Eye (tissue), 1 donor: ENCODE measurements at regions not wholly inside any gene's neighbourhood (a gene's known extent, or its start where the extent isn't known, plus 50 kb on each side); places are given as distances from the start of the nearest gene placed in this dataset.
A peak's percentile ranks its signal among the peaks of the same experiment; 100 is the strongest.

Experiments used
- DNase-seq: peaks from one replicate; pipeline ENCODE4 v3.0.0-alpha.2; 2015

- DNase-seq, result no peak
These were observed 72.6 kb downstream of the MYEOV start for GRCh38 chr11:69366591-69366990.

- no peak for DNase-seq
These were observed 73.4 kb downstream of the MYEOV start for GRCh38 chr11:69367211-69367964.

GRCh38 chr11:69368119-69368880 is 74.3 kb downstream of the MYEOV start:
- DNase-seq, result no peak

GRCh38 chr11:69369210-69369825 is 75.4 kb downstream of the MYEOV start:
- DNase-seq, result no peak

GRCh38 chr11:69369945-69370344 is 76.0 kb downstream of the MYEOV start:
- no peak for DNase-seq

GRCh38 chr11:69370984-69371709 is 77.2 kb downstream of the MYEOV start:
- no peak for DNase-seq

- no peak for DNase-seq
These were observed 78.0 kb downstream of the MYEOV start for GRCh38 chr11:69371731-69372588.

- no peak for DNase-seq
These were observed 78.8 kb downstream of the MYEOV start for GRCh38 chr11:69372589-69373250.

- no peak for DNase-seq
These were observed 79.3 kb downstream of the MYEOV start for GRCh38 chr11:69373251-69373635.

GRCh38 chr11:69374110-69374945 is 80.4 kb downstream of the MYEOV start:
- peak; percentile 40 for DNase-seq

- DNase-seq, result no peak
These were observed 81.0 kb downstream of the MYEOV start for GRCh38 chr11:69374946-69375310.

- DNase-seq, result no peak
These were observed 81.6 kb downstream of the MYEOV start for GRCh38 chr11:69375316-69376154.

GRCh38 chr11:69376155-69377028 is 82.4 kb downstream of the MYEOV start:
- DNase-seq, result no peak

- DNase-seq, result no peak
These were observed 83.3 kb downstream of the MYEOV start for GRCh38 chr11:69377029-69377952.

GRCh38 chr11:69377953-69378302 is 84.0 kb downstream of the MYEOV start:
- DNase-seq, result no peak

GRCh38 chr11:69378303-69379141 is 84.6 kb downstream of the MYEOV start:
- DNase-seq, result no peak

- DNase-seq, result peak; percentile 45
These were observed 86.5 kb downstream of the MYEOV start for GRCh38 chr11:69380451-69380901.
